K562 (cell line): ENCODE measurements at regions not wholly inside any gene's neighbourhood (a gene's known extent, or its start where the extent isn't known, plus 50 kb on each side); places are given as distances from the start of the nearest gene placed in this dataset.

Experiments
- ATAC-seq: fragments of 200-7000 bp; cut with Tn5 transposase; 3 replicates; pipeline ENCODE4 v1.9.1; 2020; ENCODE audit warnings: moderate library complexity
- BruUV-seq: library from RNA; stranded (reverse); fragments of 400-500 nt; replicated peaks from 2 replicates; lab custom pipeline; 2021; lab: Mats Ljungman, UMichigan
- CTCF ChIA-PET: fragments of 300-600 bp; formaldehyde crosslinking; extraction: SDS; loops from one replicate; lab custom pipeline; 2021; ENCODE audit warnings: low intra/inter-chr PET ratio; lab: Yijun Ruan, JAX
- POLR2A ChIA-PET: fragments of 300-600, 350-650 bp; sonication (Branson Sonifier 250); formaldehyde crosslinking; extraction: SDS; loops from one replicate; lab custom pipeline; 2021; ENCODE audit warnings: antibody characterized with exemption, inconsistent platforms; lab: Yijun Ruan, JAX
- DNase-seq, 4 experiments: peaks; one replicate each; pipeline versions ENCODE4 v3.0.0 to v3.0.0-alpha.2; 2011 to 2018; ENCODE audit warnings: low spot score in 3 of 4, mixed read lengths in 3 of 4; ENCODE audit errors: extremely low read depth in 1 of 4
- FAIRE-seq: peaks from 2 replicates; lab custom pipeline; 2011; peaks lifted over from hg19 to GRCh38; lab: Jason Lieb, UNC
- H2AFZ ChIP-seq: 2 replicates; pipeline ENCODE4 v1.6.0; 2011; ENCODE audit warnings: low read depth, low read length, control low read depth, inconsistent platforms
- H3K27ac ChIP-seq: fragments of 200-600 bp; 3 replicates; pipeline ENCODE4 v1.8.0; 2011; ENCODE audit warnings: low read depth, mild to moderate bottlenecking, control low read depth, inconsistent platforms, low read length, moderate library complexity, mixed read lengths; ENCODE audit errors: extremely low read depth
- H3K27me3 ChIP-seq, 2 experiments: fragments of 300-600 bp in 1 of 2; 2 replicates in 1 of 2; 3 replicates in 1 of 2; pipeline versions ENCODE4 v1.6.0 to v1.8.0; 2011; ENCODE audit warnings: inconsistent platforms in 2 of 2, low read length in 2 of 2, mild to moderate bottlenecking in 1 of 2, mixed read lengths in 1 of 2, moderate library complexity in 1 of 2; ENCODE audit not compliant: control insufficient read depth in 2 of 2, insufficient read depth in 2 of 2
- H3K36me3 ChIP-seq: fragments of 300-600 bp; 3 replicates; pipeline ENCODE4 v1.8.0; 2011; ENCODE audit warnings: mild to moderate bottlenecking, low read length, inconsistent platforms; ENCODE audit not compliant: control insufficient read depth, insufficient read depth
- H3K4me1 ChIP-seq, 2 experiments: fragments of 200-600 bp in 1 of 2; replicated peaks in 1 of 2; 2 replicates in 1 of 2; 3 replicates in 1 of 2; pipeline versions ENCODE4 v1.5.1 to v1.8.0; 2011; ENCODE audit warnings: inconsistent platforms in 2 of 2, low read length in 2 of 2, mild to moderate bottlenecking in 1 of 2, mixed read lengths in 1 of 2, moderate library complexity in 1 of 2; ENCODE audit not compliant: control insufficient read depth in 2 of 2, insufficient read depth in 2 of 2
- H3K4me2 ChIP-seq: 2 replicates; pipeline ENCODE4 v1.6.1; 2011; ENCODE audit warnings: low read length, control low read depth, inconsistent platforms, mixed read lengths; ENCODE audit not compliant: insufficient read depth
- H3K4me3 ChIP-seq: fragments of 200-600 bp; sonication (generic), shearing (Covaris generic); 2 replicates; pipeline ENCODE4 v1.5.1; 2016; ENCODE audit warnings: control low read depth, inconsistent platforms
- H3K79me2 ChIP-seq: fragments of 200-600 bp; 3 replicates; pipeline ENCODE4 v1.8.0; 2011; ENCODE audit warnings: low read length, inconsistent platforms; ENCODE audit not compliant: control insufficient read depth, insufficient read depth
- H3K9ac ChIP-seq, 2 experiments: 2 replicates each; pipeline versions ENCODE4 v1.6.0 to v1.6.1; 2011; ENCODE audit warnings: low read depth in 2 of 2, low read length in 2 of 2, control low read depth in 1 of 2, inconsistent platforms in 1 of 2, mild to moderate bottlenecking in 1 of 2, mixed read lengths in 1 of 2; ENCODE audit not compliant: insufficient read depth in 1 of 2
- H3K9me1 ChIP-seq: one replicate; pipeline ENCODE4 v1.6.0; 2011; ENCODE audit warnings: inconsistent platforms, mild to moderate bottlenecking, low read length, moderate library complexity; ENCODE audit not compliant: control insufficient read depth, insufficient read depth
- H3K9me3 ChIP-seq: replicated peaks from 2 replicates; pipeline ENCODE4 v1.5.1; 2011; ENCODE audit warnings: low read depth, low read length, inconsistent platforms; ENCODE audit not compliant: control insufficient read depth, insufficient read depth
- H4K20me1 ChIP-seq: replicated peaks from 2 replicates; pipeline ENCODE4 v1.6.1; 2011; ENCODE audit warnings: low read length, inconsistent platforms, mixed read lengths; ENCODE audit not compliant: control insufficient read depth, insufficient read depth
- CEBPG ChIP-seq, 3 experiments: fragments of 200-800 bp in 1 of 3; sonication (Bioruptor generic) in 1 of 3; sonication (generic) in 1 of 3; formaldehyde crosslinking in 1 of 3; IDR thresholded peaks in 2 of 3; conservative IDR thresholded peaks in 1 of 3; 2 replicates each; pipeline versions ENCODE4 v1.6.1 to v1.8.0; 2016 to 2022; ENCODE audit warnings: missing compliant biosample characterization in 2 of 3, missing genetic modification characterization in 2 of 3, mild to moderate bottlenecking in 1 of 3, missing genetic modification reagents in 1 of 3
- CHAMP1 ChIP-seq: fragments of 450-650 bp; IDR thresholded peaks from 2 replicates; pipeline ENCODE4 v1.6.1; 2016; ENCODE audit warnings: mild to moderate bottlenecking
- HNRNPUL1 ChIP-seq: fragments of 200-400 bp; formaldehyde crosslinking; IDR thresholded peaks from 2 replicates; pipeline ENCODE4 v1.6.1; 2017; ENCODE audit warnings: low read length
- MCM7 ChIP-seq, 2 experiments: fragments of 450-650 bp; IDR thresholded peaks; 2 replicates each; pipeline ENCODE4 v1.6.1; 2016 to 2018
- SRSF3 ChIP-seq: fragments of 200-400 bp; formaldehyde crosslinking; IDR thresholded peaks from 2 replicates; pipeline ENCODE4 v1.6.1; 2016; ENCODE audit warnings: mild to moderate bottlenecking, low read length, moderate library complexity; ENCODE audit not compliant: insufficient read depth
- TAF1 ChIP-seq: IDR thresholded peaks from 2 replicates; pipeline ENCODE4 v1.6.1; 2011; ENCODE audit warnings: mild to moderate bottlenecking, low read length, moderate library complexity; ENCODE audit not compliant: insufficient read depth, control insufficient read depth, severe bottlenecking; ENCODE audit errors: extremely low read depth
- WHSC1 ChIP-seq: IDR thresholded peaks from one replicate; pipeline ENCODE4 v1.6.1; 2012; ENCODE audit warnings: low read length, control low read depth, inconsistent platforms
- ZNF224 ChIP-seq: sonication (generic); formaldehyde crosslinking; IDR thresholded peaks from 2 replicates; pipeline ENCODE4 v1.8.0; 2022; ENCODE audit warnings: mild to moderate bottlenecking, missing genetic modification reagents
- ZNF830 ChIP-seq: fragments of 250-450 bp; sonication (Bioruptor Pico); IDR thresholded peaks from 2 replicates; pipeline ENCODE4 v1.5.0; 2021; ENCODE audit warnings: mild to moderate bottlenecking
- WGBS: fragments of 100-300 bp; shearing (Covaris generic); methylation state at CpG from one replicate; pipeline ENCODE4 v1.1.6; 2016; ENCODE audit warnings: low coverage, mixed read lengths; ENCODE audit not compliant: insufficient coverage; ENCODE audit errors: missing lambda C conversion rate; 5-methylcytosine and 5-hydroxymethylcytosine counted together
- in situ Hi-C: fragments of 300-500 bp; cut with MboI; formaldehyde crosslinking; loops from 4 replicates; pipeline ENCODE4 v1.15.0; 2018; ENCODE audit warnings: inconsistent platforms, mixed read lengths
- intact Hi-C: fragments of 100-400 bp; cut with micrococcal nuclease; formaldehyde crosslinking; loops from 2 replicates; pipeline ENCODE4 v1.14.2; 2022
- TF ChIP-seq, protein P1 (sequence below): fragments of 250-450 bp; sonication (Bioruptor Pico); IDR thresholded peaks from 2 replicates; pipeline ENCODE4 v1.8.0; 2022; ENCODE audit warnings: moderate library complexity, mild to moderate bottlenecking, inconsistent platforms
- TF ChIP-seq, protein P2 (sequence below), 2 experiments: fragments of 150-350 bp in 1 of 2; IDR thresholded peaks; 2 replicates each; pipeline ENCODE4 v1.6.1; 2012 to 2016; ENCODE audit warnings: low read depth in 2 of 2, low read length in 2 of 2, mild to moderate bottlenecking in 1 of 2, moderate library complexity in 1 of 2

- TF ChIP-seq, protein P1, sequence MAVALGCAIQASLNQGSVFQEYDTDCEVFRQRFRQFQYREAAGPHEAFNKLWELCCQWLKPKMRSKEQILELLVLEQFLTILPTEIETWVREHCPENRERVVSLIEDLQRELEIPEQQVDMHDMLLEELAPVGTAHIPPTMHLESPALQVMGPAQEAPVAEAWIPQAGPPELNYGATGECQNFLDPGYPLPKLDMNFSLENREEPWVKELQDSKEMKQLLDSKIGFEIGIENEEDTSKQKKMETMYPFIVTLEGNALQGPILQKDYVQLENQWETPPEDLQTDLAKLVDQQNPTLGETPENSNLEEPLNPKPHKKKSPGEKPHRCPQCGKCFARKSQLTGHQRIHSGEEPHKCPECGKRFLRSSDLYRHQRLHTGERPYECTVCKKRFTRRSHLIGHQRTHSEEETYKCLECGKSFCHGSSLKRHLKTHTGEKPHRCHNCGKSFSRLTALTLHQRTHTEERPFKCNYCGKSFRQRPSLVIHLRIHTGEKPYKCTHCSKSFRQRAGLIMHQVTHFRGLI (CRISPR knock-in tag), result no peak
Measured at GRCh38 chr2:238786792-238787490, 60.9 kb upstream of the TWIST2 start (continued).

DNA sequence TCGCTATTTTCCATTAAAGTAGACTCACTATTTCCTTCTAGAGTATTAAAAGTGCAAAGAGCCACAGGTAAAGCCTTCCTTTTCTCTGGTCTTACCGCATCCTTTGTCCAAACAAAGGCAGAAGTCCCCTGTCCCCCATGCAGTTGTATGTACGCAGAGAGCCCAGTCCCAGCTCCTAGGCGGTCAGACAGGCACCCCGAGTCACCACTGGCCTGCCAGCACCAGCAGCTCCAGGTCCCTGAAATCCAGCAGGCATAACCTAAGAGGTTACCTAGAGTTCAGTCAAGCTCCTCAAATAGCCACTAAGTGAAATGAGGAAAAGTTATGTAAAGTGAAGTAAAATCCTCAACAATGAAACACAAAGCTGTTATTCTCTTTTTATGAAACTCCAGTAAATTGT is 60.4 kb upstream of the TWIST2 start:
- no peaks in the 10 kb centered on the region for H3K9me1 ChIP-seq
- in situ Hi-C loops, result loop anchor here (25.0 kb wide), 1 partner anchor 425 kb away; no protein-coding TSS in a partner anchor
- WGBS, result 0% methylated on average over 4 of the region's 5 CpGs
- no TSS peak for BruUV-seq
- no peak for DNase-seq
- TF ChIP-seq CEBPG (CRISPR knock-in tag; IDR thresholded peaks at IDR 0.05) (no peak), CEBPG (tag; conservative IDR thresholded peaks at IDR 0.05 in 1 of 2, IDR thresholded peaks at IDR 0.05 in 1 of 2) (no peak), TAF1 (no peak), ZNF830 (CRISPR knock-in tag) (no peak), CHAMP1 (no peak), HNRNPUL1 (no peak), WHSC1 (no peak), SRSF3 (no peak), ZNF224 (CRISPR knock-in tag) (no peak), MCM7 (IDR thresholded peaks at IDR 0.05) (no peak)
- TF ChIP-seq, protein P2, sequence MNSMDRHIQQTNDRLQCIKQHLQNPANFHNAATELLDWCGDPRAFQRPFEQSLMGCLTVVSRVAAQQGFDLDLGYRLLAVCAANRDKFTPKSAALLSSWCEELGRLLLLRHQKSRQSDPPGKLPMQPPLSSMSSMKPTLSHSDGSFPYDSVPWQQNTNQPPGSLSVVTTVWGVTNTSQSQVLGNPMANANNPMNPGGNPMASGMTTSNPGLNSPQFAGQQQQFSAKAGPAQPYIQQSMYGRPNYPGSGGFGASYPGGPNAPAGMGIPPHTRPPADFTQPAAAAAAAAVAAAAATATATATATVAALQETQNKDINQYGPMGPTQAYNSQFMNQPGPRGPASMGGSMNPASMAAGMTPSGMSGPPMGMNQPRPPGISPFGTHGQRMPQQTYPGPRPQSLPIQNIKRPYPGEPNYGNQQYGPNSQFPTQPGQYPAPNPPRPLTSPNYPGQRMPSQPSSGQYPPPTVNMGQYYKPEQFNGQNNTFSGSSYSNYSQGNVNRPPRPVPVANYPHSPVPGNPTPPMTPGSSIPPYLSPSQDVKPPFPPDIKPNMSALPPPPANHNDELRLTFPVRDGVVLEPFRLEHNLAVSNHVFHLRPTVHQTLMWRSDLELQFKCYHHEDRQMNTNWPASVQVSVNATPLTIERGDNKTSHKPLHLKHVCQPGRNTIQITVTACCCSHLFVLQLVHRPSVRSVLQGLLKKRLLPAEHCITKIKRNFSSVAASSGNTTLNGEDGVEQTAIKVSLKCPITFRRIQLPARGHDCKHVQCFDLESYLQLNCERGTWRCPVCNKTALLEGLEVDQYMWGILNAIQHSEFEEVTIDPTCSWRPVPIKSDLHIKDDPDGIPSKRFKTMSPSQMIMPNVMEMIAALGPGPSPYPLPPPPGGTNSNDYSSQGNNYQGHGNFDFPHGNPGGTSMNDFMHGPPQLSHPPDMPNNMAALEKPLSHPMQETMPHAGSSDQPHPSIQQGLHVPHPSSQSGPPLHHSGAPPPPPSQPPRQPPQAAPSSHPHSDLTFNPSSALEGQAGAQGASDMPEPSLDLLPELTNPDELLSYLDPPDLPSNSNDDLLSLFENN (IDR thresholded peaks at IDR 0.05; ENCODE audit: low read depth in 2 of 2, low read length in 2 of 2), result no peak
- H2AFZ ChIP-seq, result no peak overlapping the region
- ChIA-PET POLR2A (interaction anchor here (0.6 kb wide), 1 partner anchor 99 kb away, joined by 3 read pairs; no protein-coding TSS in a partner anchor), CTCF (no interaction called here)
- no peak overlapping the region for H3K27ac ChIP-seq
- H3K4me3 ChIP-seq, result no peak overlapping the region
- no peak overlapping the region for H3K9ac ChIP-seq
- no peaks in the 10 kb centered on the region for H3K4me1 ChIP-seq
- H3K79me2 ChIP-seq, result no peaks in the 10 kb centered on the region
- no peak for ATAC-seq
- intact Hi-C loops, result loop anchor here (5.0 to 10.0 kb wide), 3 partner anchors 65 to 433 kb away; no protein-coding TSS in a partner anchor
- H3K27me3 ChIP-seq, result peaks cover 16 to 54% of the 10 kb centered on the region in 2 experiments
- no peaks in the 10 kb centered on the region; the same call in 1 of the 2 replicates for H4K20me1 ChIP-seq
- H3K9me3 ChIP-seq, result no peaks in the 10 kb centered on the region
- H3K4me2 ChIP-seq, result no peak overlapping the region
- FAIRE-seq, result no peak
- H3K36me3 ChIP-seq, result no peaks in the 10 kb centered on the region
